ENCODE measurements at regions not wholly inside any gene's neighbourhood (a gene's known extent, or its start where the extent isn't known, plus 50 kb on each side); places are given as distances from the start of the nearest gene placed in this dataset.

DNA sequence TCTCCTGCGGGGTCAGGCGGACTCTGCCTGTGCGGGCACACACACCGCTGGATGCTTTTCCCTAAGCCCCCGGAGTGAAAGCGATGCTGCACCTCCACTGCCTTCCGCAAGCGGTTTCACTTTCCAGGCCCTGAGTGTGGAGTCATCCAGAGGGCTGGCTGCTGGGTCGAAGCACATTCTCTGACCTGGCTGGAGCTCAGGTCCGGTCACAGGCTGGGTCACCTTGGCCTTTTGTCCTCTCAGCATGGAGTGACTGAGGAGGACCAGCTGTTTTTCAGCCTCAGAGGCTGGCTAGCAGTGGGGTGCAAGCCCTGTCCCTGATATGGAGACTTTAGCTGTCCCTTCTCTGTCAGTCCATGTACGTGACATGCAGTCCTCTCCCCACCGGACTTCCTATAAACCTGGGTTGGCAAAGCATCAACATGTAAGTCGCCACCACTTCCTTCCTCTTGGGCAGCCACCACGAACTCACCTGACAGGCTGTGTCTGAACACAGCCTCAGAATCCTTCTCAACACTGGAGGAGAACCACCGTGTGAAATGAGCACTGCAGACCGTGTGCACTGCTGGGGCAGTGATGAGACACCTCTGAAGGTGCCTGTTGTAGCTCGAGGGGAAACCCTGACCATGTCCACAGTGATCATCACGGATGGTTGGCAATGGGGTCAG, 51.3 kb downstream of the GADD45G start:
- ATAC-seq (peak in 1 of 2 donors; percentile 13), DNase-seq (no peak)
- Mint-ChIP-seq H3K4me3 (no peak overlapping the region), H3K27me3 (ENCODE audit: low read depth) (no peaks in the 10 kb centered on the region), H3K9me3 (no peaks in the 10 kb centered on the region), H3K4me1 (ENCODE audit: low read depth) (peaks cover 21% of the 10 kb centered on the region), H3K36me3 (ENCODE audit: insufficient read depth) (no peaks in the 10 kb centered on the region)

DNA sequence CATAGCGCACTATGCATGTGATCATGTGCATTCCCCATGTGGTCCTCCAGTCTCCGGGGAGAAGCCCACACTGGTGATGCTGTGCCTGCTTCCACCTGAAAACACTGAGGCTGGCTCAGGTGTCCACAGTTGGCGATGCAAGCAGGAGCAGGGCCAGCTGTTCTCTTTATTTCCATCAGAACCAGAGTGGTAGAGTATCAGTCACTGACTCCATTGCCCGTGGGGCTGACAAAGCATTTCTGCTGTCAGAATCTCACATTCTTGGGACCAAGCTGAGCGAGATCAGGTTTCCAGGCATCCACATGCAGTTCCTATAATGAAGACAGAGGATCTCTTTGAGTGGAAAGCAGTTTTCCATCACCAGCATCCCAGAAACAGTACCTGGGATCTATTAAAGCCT, 52.5 kb downstream of the GADD45G start:
- H3K36me3 Mint-ChIP-seq (ENCODE audit: insufficient read depth) = no peaks in the 10 kb centered on the region
- DNase-seq (no peak), ATAC-seq (no peak)
- H3K4me1 Mint-ChIP-seq (ENCODE audit: low read depth) = peaks cover 21% of the 10 kb centered on the region
- no peak overlapping the region for H3K4me3 Mint-ChIP-seq
- H3K9me3 Mint-ChIP-seq = no peaks in the 10 kb centered on the region
- peaks cover 6% of the 10 kb centered on the region for H3K27me3 Mint-ChIP-seq (ENCODE audit: low read depth)

DNA sequence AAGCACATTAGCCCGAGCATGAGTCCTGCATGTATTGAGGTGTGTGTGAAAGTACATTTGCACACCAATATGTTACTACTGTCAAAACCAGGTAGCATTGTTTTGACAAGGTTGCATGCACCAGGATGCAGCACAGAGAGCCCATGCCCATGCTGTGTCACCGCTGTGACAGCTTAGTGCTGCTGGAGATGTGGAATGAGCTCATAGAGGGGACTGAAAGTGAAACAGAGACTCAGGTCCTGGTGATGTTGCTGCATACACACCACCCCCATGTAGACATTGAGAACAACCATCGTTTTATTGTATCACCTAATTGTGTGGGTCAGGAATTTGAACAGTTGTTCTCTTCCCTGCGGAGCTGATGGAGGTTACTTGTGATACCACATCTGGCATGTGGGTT, 53.0 kb downstream of the GADD45G start:
- no peaks in the 10 kb centered on the region for H3K36me3 Mint-ChIP-seq (ENCODE audit: insufficient read depth)
- DNase-seq (no peak), ATAC-seq (peak; percentile 67 to 69)
- H3K9me3 Mint-ChIP-seq = no peaks in the 10 kb centered on the region
- H3K4me3 Mint-ChIP-seq = no peak overlapping the region
- peaks cover 21% of the 10 kb centered on the region for H3K4me1 Mint-ChIP-seq (ENCODE audit: low read depth)
- peaks cover 6% of the 10 kb centered on the region for H3K27me3 Mint-ChIP-seq (ENCODE audit: low read depth)

DNA sequence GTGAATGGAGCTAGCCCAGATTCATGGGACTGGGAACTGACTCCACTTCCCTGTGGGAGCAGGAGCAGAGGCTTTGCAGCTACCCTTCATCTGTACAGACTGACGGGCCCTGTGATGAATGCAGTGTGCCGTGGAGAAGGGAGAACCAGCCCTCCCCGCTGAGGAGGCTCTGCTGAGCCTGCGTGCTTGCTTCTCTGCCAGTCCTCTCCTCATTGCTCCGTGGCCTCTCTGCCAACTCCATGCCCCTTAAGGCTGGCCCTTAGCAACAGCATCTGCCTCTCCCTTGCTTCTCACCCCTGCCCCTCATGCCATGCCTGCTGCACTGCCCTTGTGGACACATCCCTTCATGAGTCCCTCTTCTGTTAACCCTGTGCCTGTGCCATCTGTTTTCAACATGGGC, 53.6 kb downstream of the GADD45G start:
- ATAC-seq (no peak), DNase-seq (no peak)
- H3K4me3 Mint-ChIP-seq = no peak overlapping the region
- peaks cover 21% of the 10 kb centered on the region for H3K4me1 Mint-ChIP-seq (ENCODE audit: low read depth)
- peaks cover 6% of the 10 kb centered on the region for H3K27me3 Mint-ChIP-seq (ENCODE audit: low read depth)
- no peaks in the 10 kb centered on the region for H3K36me3 Mint-ChIP-seq (ENCODE audit: insufficient read depth)
- no peaks in the 10 kb centered on the region for H3K9me3 Mint-ChIP-seq

DNA sequence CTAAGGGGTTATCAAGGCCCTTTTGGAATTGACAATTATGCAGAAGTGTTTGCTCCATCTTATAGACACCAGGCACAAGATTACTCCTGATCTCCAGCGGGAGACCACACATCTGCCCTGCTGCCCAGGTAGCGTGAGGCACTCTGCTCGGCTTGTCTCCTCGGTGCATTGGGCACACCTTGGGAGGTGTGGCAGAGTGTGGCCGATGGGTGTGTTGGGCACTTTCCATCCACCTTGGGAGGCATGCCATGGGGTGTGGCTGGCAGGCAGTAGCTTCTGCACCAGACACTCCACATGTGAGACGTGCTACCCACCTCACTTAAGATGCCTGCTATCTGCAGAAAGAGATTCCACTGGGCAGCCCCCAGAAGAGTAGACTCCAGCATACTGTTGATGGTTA, 54.1 kb downstream of the GADD45G start:
- Mint-ChIP-seq H3K36me3 (ENCODE audit: insufficient read depth) (no peaks in the 10 kb centered on the region), H3K27me3 (ENCODE audit: low read depth) (peaks cover 6% of the 10 kb centered on the region), H3K9me3 (no peaks in the 10 kb centered on the region), H3K4me1 (ENCODE audit: low read depth) (peaks cover 21% of the 10 kb centered on the region), H3K4me3 (no peak overlapping the region)
- DNase-seq (no peak), ATAC-seq (no peak)

DNA sequence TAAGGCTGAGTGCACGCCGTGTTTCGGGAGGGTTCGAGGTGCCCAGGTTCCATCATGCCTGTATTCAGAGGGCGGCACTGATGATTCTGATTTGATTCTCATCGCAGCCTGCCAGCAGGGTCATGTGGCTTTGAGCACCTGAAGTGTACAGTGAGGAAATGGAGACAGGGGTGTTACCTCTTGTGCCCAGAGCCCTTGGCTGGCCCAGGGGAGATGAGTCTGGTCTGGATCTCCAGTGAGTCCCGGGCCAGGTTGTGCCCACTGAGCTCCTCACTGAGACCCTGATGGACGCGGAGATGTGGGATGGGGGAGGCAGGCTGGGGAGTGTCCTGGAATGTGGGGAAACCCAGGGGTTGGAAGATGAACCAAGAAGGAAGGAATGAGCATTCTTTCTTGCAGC, 54.7 kb downstream of the GADD45G start:
- H3K27me3 Mint-ChIP-seq (ENCODE audit: low read depth) = peaks cover 6% of the 10 kb centered on the region
- no peak overlapping the region for H3K4me3 Mint-ChIP-seq
- DNase-seq (no peak), ATAC-seq (no peak)
- H3K9me3 Mint-ChIP-seq = no peaks in the 10 kb centered on the region
- H3K36me3 Mint-ChIP-seq (ENCODE audit: insufficient read depth) = no peaks in the 10 kb centered on the region
- H3K4me1 Mint-ChIP-seq (ENCODE audit: low read depth) = peaks cover 21% of the 10 kb centered on the region

DNA sequence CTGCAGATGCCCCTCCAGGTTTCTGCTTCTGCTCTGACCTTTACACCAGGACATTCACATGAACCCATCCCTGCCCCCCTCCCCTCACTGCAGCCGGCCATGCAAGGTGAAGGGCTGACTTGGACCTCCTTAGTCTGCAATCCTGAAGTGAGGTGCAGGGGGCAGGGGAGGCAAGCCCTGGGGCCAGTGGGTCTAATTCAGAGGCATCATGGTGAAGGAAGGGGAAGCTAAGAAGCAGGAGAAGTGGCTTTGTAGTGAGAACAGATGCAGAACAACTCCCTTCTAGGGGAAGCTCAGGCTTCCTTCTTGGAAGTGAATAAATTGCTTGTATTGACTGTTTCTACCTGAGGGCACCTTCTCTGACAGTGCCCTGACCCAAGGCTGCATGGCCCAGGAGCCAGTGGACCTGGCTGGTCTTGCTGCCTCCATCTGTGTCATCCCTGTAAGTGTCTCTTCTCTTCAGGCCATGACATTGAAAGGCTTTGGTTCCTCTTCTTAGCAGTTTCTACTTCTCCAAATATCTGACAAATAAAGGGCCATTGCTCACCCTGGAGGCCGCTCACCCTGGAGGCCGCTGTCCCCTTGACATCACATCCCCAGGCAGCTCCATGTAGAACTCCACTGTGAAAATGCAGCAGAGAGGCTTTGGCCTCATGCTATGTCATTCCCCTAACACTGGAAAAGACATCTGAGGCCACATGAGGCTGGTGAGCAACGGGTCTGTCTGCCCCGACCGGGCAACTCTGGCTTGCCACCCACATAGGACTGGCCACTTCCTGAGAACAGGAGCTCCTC, 55.3 kb downstream of the GADD45G start:
- Mint-ChIP-seq H3K36me3 (ENCODE audit: insufficient read depth) (no peaks in the 10 kb centered on the region), H3K9me3 (no peaks in the 10 kb centered on the region), H3K4me3 (no peak overlapping the region), H3K4me1 (ENCODE audit: low read depth) (peaks cover 21% of the 10 kb centered on the region), H3K27me3 (ENCODE audit: low read depth) (peaks cover 6% of the 10 kb centered on the region)
- no peak for ATAC-seq
- no peak for DNase-seq

DNA sequence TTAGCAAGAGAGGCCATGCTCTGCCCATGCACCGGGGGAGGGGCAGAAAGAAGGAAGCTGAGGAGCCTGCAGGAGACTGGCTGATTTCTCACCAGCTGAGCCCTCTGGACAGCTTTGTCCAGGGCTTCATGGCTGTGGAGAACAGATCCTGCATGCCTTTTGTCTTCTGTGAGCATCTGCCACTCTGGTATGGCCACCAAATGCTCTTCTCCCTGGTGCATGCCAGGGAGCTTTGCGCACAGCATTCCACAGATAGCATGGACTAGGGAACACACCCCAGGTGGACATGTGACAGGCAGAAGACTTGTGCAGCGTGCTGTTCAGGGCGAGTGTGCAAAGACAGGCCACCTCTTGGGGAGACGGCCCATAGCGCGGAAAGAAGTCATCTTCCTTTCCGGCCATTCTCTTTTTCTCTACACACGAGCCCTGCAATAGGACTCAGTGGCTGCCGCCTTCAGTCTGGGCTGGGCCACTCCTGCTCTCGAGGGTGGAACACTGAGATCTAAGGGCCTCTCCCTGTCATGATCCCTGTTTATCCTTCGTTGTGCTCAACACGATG, 56.7 kb downstream of the GADD45G start:
- H3K4me3 Mint-ChIP-seq = no peak overlapping the region
- ATAC-seq = no peak

DNA sequence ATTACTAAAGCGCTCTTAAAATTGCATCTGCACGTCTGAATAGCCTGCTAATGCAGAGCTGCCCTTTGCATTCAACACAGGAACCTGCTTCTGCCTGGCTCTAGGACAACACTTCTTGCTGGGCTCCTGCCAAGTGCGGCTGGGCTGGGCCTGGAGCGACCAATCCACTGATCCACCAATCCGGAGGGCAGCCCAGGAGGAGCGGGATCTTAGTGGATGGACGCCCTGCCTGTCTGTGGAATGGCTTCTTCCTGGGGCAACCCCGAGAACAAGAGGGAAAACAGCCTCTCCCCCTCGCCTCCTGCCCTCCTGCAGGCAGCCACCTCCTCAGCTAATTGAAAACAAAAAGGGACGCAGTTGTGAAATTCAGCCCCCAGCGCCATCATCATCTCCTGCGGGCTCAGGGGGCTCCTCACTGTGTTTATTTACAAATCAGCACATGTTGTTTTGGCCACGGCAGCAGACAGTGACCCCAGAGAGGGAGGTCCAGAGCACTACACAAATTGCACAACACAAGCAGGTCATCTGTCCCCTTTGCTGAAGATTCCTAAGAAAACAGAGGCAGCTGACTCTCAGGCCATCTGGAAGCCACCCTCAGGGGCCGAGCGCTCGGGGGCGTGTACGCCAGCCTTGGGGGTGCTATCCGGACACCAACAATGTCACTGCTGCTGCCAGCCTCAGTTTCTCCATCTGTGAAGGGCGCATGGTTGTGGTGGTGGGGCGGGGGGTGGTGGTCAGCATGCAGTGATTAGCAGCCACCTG, 57.3 kb downstream of the GADD45G start:
- peaks cover 8% of the 10 kb centered on the region for H3K4me1 Mint-ChIP-seq (ENCODE audit: low read depth)
- DNase-seq = no peak
- no peaks in the 10 kb centered on the region for H3K36me3 Mint-ChIP-seq (ENCODE audit: insufficient read depth)
- no peak for ATAC-seq
- no peak overlapping the region for H3K4me3 Mint-ChIP-seq
- H3K9me3 Mint-ChIP-seq = no peaks in the 10 kb centered on the region
- peaks cover 6% of the 10 kb centered on the region for H3K27me3 Mint-ChIP-seq (ENCODE audit: low read depth)

More for the DNA sequence above, 56.7 kb downstream of the GADD45G start:
- H3K27me3 Mint-ChIP-seq (ENCODE audit: low read depth) = peaks cover 6% of the 10 kb centered on the region
- H3K4me1 Mint-ChIP-seq (ENCODE audit: low read depth) = peaks cover 15% of the 10 kb centered on the region
- no peak for DNase-seq
- no peaks in the 10 kb centered on the region for H3K9me3 Mint-ChIP-seq
- no peaks in the 10 kb centered on the region for H3K36me3 Mint-ChIP-seq (ENCODE audit: insufficient read depth)

DNA sequence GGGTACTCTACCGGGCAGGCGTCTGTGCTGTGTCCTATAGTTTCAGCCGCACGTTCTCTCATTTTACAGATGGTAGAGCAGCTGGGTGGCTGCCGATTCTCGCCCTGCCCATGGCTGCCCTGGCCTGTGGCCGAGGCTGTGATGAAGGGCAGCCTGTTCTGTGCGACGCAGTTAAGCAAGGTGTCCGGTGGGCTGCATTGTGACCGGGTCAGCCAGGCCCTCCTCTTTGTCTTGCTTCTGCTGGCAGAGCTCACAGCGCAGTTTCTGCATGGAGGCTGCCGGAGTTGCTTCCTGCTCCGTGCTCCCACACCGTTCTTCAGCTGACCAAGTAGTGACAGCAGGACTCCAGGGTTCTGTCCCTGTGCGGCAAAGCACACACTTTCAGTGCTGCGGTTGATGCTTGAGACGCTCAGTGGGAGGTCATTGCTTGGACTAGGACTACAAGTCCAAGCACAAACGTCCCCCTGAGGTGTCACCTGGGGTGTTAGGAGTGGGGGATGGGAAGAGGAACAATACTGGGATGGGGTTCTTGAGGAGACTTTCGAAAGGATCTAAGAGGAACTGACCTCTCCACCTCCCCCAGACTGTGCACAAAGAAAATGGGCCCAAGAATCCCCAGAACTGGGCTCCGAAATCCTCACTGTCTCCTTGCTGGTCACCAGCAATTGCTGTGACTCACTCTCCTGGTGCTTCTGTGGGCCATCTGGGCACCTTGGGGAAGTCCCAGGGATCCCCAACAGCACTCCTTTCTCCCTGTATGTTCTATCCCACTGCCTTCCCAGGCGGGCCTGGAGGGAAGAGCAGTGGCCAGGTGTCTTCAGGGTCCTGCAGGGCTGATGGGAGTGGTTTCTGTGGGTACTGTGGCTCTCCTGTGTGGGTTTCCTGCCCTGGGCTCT, 58.2 kb downstream of the GADD45G start:
- Mint-ChIP-seq H3K4me1 (ENCODE audit: low read depth) (peaks cover 5% of the 10 kb centered on the region), H3K36me3 (ENCODE audit: insufficient read depth) (no peaks in the 10 kb centered on the region), H3K9me3 (no peaks in the 10 kb centered on the region), H3K4me3 (no peak overlapping the region), H3K27me3 (ENCODE audit: low read depth) (peaks cover 6% of the 10 kb centered on the region)
- DNase-seq (no peak), ATAC-seq (no peak)

DNA sequence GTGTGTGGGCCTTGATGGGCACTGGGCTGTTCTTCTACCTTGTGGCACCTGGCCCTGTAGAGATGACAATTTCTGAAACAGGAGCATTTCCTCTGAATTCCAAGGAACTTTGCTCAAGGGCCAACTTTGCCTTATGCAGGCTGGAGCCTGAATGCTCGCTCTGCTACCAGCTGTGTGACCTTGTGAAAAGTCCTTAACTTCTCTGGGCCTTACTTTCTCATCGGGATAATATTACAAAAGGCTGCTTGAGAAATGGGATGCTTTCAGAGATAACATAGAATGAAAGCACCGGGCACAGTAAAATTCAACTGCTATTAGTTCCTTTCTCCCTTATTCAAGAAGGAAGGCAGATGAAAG, 58.8 kb downstream of the GADD45G start:
- Mint-ChIP-seq H3K4me3 (no peak overlapping the region), H3K27me3 (ENCODE audit: low read depth) (peaks cover 6% of the 10 kb centered on the region), H3K36me3 (ENCODE audit: insufficient read depth) (no peaks in the 10 kb centered on the region), H3K4me1 (ENCODE audit: low read depth) (peaks cover under 1% of the 10 kb centered on the region), H3K9me3 (no peaks in the 10 kb centered on the region)
- DNase-seq (no peak), ATAC-seq (no peak)

DNA sequence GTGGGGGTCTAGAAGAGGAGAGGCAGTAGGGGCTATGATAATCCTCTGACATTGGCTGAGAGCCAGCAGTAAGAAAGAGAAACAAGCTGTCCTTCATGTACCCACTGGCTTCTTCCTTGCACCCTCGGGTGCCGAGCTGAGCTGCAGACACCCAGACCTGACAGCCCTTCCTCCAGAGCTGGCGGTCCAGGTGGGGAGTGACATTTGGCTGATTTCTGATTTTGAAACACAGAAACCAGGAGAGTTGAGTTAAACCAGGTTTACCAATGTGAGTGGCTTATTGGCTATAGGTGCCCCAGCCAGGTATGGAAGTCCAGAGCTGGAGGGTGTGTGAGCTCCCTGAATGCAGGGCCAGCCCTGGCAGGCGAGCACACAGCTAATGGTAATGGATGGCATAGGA, 59.2 kb downstream of the GADD45G start:
- Mint-ChIP-seq H3K27me3 (ENCODE audit: low read depth) (peaks cover 6% of the 10 kb centered on the region), H3K36me3 (ENCODE audit: insufficient read depth) (no peaks in the 10 kb centered on the region), H3K4me1 (ENCODE audit: low read depth) (no peaks in the 10 kb centered on the region), H3K9me3 (no peaks in the 10 kb centered on the region), H3K4me3 (no peak overlapping the region)
- no peak for ATAC-seq
- no peak for DNase-seq

DNA sequence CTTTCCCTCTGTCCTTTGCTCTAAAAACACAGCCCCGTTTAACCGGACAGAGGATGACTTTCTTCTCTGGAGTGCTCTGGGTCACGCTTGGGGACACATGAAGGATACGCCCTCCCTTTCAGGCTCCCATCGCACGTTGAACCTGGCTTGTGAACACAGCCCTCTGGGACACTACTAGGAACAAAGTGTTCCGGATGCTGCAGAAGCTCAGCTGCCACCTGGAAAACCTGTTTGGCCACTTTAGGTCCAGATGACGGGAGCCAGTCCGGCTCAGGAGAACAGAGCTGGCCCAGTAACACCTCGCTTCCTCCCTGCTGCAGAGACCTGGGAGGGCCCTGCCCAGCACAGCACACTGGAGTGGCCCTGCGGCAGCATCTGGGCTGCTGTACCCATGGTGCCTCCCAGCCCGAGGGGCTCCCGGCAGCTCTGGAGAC, 60.1 kb downstream of the GADD45G start:
- no peaks in the 10 kb centered on the region for H3K36me3 Mint-ChIP-seq (ENCODE audit: insufficient read depth)
- DNase-seq = no peak
- H3K27me3 Mint-ChIP-seq (ENCODE audit: low read depth) = peaks cover 6% of the 10 kb centered on the region
- no peaks in the 10 kb centered on the region for H3K4me1 Mint-ChIP-seq (ENCODE audit: low read depth)
- no peak overlapping the region for H3K4me3 Mint-ChIP-seq
- no peaks in the 10 kb centered on the region for H3K9me3 Mint-ChIP-seq
- no peak for ATAC-seq

DNA sequence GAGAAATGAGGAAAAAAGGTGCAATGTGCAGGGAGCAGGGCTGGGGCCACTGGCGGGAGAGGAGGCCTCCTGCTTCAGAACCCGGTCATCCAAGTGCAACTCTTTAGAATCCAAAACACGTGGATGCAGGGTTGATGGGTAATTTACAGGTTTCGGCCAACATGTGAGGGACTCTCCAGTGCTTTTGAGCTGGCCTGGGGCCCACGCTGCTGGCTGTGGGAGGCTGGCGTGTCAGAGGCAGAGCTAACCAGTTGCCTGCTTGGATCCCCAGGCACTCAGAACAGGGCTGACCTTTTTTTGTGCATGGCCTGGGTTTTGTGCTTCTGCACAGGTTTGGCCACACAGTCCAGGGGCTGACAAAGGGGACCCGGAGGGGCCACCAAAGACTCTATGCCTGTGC, 61.6 kb downstream of the GADD45G start:
- Mint-ChIP-seq H3K27me3 (ENCODE audit: low read depth) (peaks cover 6% of the 10 kb centered on the region), H3K4me1 (ENCODE audit: low read depth) (no peaks in the 10 kb centered on the region)
- no peak for ATAC-seq

More for the DNA sequence above, 61.6 kb downstream of the GADD45G start:
- Mint-ChIP-seq H3K9me3 (peaks cover 3% of the 10 kb centered on the region), H3K36me3 (ENCODE audit: insufficient read depth) (no peaks in the 10 kb centered on the region), H3K4me3 (no peak overlapping the region)
- no peak for DNase-seq

Data from activated T-cell treated with anti-CD3 and anti-CD28 coated beads, Interleukin-2, amount 50 U/mL, for 4 hours (primary cell).